ENCODE measurements at regions not wholly inside any gene's neighbourhood (a gene's known extent, or its start where the extent isn't known, plus 50 kb on each side); places are given as distances from the start of the nearest gene placed in this dataset.

DNA sequence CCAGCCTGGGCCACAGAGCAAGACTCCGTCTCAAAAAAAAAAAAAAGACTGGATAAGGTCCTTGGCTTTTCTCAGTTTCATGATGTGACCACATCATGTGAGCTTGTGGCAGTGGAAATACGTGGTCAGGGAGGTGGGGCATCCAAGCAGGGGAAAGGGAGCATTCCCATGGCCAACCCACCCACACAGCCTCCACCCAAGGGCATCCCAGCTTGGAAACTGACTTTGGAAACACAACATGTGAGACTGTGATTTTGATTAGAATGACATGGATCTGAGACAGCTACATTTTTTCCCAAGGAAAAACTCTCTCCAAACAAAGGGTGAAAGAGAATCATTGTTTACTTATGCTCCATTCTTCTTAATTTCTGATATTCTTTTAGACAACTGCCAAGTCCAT lies 405.0 kb upstream of the ZNF507 start:
- TF ChIP-seq, protein P1, sequence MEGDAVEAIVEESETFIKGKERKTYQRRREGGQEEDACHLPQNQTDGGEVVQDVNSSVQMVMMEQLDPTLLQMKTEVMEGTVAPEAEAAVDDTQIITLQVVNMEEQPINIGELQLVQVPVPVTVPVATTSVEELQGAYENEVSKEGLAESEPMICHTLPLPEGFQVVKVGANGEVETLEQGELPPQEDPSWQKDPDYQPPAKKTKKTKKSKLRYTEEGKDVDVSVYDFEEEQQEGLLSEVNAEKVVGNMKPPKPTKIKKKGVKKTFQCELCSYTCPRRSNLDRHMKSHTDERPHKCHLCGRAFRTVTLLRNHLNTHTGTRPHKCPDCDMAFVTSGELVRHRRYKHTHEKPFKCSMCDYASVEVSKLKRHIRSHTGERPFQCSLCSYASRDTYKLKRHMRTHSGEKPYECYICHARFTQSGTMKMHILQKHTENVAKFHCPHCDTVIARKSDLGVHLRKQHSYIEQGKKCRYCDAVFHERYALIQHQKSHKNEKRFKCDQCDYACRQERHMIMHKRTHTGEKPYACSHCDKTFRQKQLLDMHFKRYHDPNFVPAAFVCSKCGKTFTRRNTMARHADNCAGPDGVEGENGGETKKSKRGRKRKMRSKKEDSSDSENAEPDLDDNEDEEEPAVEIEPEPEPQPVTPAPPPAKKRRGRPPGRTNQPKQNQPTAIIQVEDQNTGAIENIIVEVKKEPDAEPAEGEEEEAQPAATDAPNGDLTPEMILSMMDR (IDR thresholded peaks at IDR 0.05; ENCODE audit: low read depth, low read length, poor library complexity, severe bottlenecking) = no peak
- TF ChIP-seq EZH2phosphoT487 (IDR thresholded peaks at IDR 0.05; ENCODE audit: borderline replicate concordance, low read length) = no peak
